Gastrocnemius medialis (tissue), 4 donors: ENCODE measurements at regions not wholly inside any gene's neighbourhood (a gene's known extent, or its start where the extent isn't known, plus 50 kb on each side); places are given as distances from the start of the nearest gene placed in this dataset.

Experiments used
- CTCF ChIP-seq, 5 experiments: fragments of 450-650 bp in 3 of 5; fragments of 200-600 bp in 2 of 5; sonication (generic) in 2 of 5; IDR thresholded peaks in 4 of 5; conservative IDR thresholded peaks in 1 of 5; 1 replicate in 4 of 5; 2 replicates in 1 of 5; pipeline ENCODE4 v1.5.1; 2016 to 2019; ENCODE audit warnings: antibody characterized with exemption in 5 of 5, mild to moderate bottlenecking in 3 of 5, moderate library complexity in 3 of 5
- POLR2A ChIP-seq, 2 donors: fragments of 450-650 bp; IDR thresholded peaks; one replicate each; pipeline ENCODE4 v1.6.1; 2017; ENCODE audit warnings: antibody characterized with exemption in 2 of 2, mild to moderate bottlenecking in 2 of 2, moderate library complexity in 2 of 2

- TF ChIP-seq CTCF (IDR thresholded peaks at IDR 0.05 in 4 of 5, conservative IDR thresholded peaks at IDR 0.05 in 1 of 5) (no peak), POLR2A (IDR thresholded peaks at IDR 0.05) (no peak)
These were observed 464.9 kb downstream of the EPM2A start for GRCh38 chr6:145270464-145270863.
